VCaP (cell line): ENCODE measurements at regions not wholly inside any gene's neighbourhood (a gene's known extent, or its start where the extent isn't known, plus 50 kb on each side); places are given as distances from the start of the nearest gene placed in this dataset.
"Not testable (repeated sequence)": the region's sequence is repeated elsewhere in the genome, so short reads cannot be mapped to it uniquely, and the experiment has no call there.

Experiments
- H3K27ac ChIP-seq: fragments of 450-650 bp; 2 replicates; pipeline ENCODE4 v1.5.1; 2017
- TF ChIP-seq, protein P1 (sequence below): fragments of 450-650 bp; conservative IDR thresholded peaks from 2 replicates; pipeline ENCODE4 v1.5.1; 2017; ENCODE audit warnings: mild to moderate bottlenecking, moderate library complexity

DNA sequence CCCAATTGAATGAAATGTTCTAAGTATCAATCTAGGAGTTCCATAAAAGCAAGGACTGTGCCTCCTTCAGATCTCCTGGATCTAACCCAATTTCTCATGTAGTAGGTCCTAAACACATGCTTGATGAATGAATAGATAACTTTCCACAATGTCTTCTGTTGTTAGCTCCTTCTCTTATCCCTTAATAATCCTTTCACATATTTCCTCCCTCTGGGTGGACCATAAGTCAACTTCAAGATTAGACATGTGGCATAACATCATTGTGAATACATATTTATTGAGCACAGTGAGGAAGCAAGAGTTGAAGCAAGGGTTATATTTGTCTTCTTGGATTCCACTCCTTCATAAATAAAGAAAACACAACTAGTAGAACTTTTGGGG is 108.6 kb upstream of the EGFLAM start:
- H3K27ac ChIP-seq = no peak overlapping the region
- TF ChIP-seq, protein P1, sequence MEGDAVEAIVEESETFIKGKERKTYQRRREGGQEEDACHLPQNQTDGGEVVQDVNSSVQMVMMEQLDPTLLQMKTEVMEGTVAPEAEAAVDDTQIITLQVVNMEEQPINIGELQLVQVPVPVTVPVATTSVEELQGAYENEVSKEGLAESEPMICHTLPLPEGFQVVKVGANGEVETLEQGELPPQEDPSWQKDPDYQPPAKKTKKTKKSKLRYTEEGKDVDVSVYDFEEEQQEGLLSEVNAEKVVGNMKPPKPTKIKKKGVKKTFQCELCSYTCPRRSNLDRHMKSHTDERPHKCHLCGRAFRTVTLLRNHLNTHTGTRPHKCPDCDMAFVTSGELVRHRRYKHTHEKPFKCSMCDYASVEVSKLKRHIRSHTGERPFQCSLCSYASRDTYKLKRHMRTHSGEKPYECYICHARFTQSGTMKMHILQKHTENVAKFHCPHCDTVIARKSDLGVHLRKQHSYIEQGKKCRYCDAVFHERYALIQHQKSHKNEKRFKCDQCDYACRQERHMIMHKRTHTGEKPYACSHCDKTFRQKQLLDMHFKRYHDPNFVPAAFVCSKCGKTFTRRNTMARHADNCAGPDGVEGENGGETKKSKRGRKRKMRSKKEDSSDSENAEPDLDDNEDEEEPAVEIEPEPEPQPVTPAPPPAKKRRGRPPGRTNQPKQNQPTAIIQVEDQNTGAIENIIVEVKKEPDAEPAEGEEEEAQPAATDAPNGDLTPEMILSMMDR = no peak

DNA sequence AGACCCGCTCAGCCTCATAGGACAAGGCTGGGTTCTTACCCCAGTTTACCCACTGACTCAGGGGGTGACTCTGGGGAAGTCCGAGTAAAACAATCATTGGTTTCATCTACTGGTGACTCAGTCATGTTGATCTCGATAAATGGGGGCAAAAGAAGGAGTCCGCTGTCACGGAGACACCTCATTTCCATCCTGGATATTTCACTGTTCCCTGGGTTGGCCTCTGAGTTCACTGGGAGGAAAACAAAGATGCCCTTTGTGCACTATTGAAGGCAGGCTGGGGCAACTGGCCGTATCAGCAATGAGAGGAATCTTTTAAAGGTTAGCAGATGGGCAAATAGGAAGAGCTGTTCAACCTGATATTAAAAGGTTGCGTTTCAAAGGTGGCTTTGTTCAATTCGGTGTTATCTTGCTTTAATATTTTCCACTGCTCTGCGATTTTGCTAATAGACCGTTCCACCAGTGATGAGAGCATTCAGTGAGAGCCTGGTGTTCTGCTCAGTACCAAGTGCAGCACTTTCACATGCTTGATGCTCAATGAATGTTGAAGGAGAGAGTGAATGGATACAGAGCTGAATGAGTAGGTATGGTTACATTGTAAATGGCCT is 110.2 kb upstream of the EGFLAM start:
- no peak overlapping the region for H3K27ac ChIP-seq
- TF ChIP-seq, protein P1 = no peak

DNA sequence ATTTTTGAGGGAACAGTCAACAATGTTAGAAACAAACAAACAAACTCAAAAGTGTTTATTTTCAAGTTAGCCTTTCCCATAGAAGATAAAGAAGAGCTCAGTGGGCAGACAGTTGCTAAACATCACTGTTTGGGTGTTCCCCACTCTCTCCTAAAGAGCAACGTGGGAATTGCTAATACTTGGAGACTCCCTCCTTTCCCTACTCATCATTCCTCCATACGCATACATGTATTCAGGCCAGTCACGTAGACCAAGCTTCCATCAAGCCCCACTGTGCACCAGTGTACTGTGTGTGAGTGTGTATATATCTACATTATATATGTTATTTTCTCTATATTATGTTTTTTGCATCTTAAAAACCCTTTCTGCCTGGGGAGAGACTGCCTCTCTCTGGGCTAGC is 115.0 kb upstream of the EGFLAM start:
- TF ChIP-seq, protein P1 = no peak
- no peak overlapping the region for H3K27ac ChIP-seq

DNA sequence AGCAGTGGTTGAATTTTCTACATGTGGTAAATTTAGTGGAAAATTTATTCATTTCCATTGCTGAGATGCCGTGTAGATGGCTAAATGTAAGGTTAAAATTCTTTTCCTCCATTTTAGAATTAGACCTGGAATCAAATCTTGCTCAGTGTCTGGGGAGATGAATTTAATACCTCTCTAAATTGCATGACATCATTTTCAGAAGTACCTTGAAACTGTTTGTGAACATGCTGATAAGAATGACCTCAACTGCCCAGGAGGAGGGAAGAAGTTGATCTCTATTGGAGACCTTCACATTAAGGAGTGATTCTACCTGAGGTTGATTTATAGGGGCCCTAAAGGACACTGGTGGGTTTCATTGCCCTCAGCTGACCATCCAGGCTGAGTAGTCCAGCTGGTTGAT is 116.7 kb upstream of the EGFLAM start:
- H3K27ac ChIP-seq = no peak overlapping the region
- TF ChIP-seq, protein P1 = no peak

DNA sequence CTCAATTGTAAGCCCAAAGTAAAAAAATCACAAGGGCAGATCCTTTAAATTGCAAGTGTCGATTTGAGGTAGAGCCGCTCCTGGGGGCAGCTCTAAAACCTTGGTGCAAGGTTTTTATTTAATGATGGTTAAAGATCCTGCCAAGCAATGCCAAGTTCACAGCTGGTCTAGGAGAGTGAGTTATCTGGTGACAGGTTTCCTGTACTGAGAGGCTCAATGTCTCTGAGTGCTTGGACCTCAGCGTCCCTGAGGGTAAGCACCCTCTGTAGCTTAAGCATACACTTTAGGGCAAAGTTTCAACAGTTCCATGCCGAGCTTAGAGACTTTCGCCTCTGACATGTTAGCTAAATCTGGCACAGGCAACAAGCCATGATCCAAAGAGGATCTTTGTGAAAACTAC is 119.8 kb upstream of the EGFLAM start:
- TF ChIP-seq, protein P1 = no peak
- no peak overlapping the region for H3K27ac ChIP-seq

DNA sequence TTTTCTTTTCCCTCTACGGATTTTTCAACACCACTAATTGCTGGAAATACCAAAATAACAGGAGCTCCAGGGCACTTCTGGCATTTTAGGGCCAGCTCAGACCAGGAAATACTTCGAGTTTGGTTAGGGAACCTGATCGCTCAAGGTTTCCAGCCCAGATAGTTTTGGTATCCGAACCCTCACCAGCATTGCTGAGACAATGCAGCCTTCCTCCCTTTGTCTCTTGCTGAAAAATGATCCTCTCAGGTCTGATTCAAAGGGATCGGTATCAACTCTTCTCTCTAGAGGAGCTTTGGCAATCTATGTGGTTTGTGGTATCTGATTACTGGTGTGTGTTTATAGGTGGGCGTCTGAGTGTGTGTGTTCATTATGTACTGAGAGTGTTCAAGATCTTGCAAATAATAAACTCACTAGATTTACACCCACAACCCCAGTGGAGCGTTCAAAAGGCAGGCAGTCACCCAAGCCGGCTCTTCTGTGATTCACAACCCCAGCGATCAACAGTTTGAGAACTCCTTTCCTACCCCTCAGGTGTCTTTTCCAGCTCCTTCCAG is 122.8 kb upstream of the EGFLAM start:
- H3K27ac ChIP-seq = no peak overlapping the region
- TF ChIP-seq, protein P1 = no peak

DNA sequence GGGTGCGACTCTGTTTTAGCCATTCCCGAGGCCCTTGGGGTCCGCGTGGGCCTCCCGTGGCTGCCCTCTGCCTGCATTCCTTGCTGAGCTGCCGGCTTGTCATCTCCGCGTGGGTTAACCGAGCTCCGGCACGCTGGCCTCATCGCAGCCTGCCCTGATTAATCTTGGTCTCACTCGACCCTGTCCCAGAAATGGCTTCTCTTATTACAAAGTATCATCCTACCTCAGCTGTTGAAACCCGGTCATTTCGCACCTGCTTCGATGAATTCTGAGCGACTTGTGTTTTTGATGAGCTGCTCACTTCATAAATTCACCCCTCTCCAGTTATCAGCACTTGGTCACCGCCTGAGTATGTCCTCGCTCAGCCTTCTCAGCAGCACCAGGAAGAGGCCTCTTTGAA is 123.5 kb upstream of the EGFLAM start:
- H3K27ac ChIP-seq = no peak overlapping the region
- TF ChIP-seq, protein P1 = no peak

DNA sequence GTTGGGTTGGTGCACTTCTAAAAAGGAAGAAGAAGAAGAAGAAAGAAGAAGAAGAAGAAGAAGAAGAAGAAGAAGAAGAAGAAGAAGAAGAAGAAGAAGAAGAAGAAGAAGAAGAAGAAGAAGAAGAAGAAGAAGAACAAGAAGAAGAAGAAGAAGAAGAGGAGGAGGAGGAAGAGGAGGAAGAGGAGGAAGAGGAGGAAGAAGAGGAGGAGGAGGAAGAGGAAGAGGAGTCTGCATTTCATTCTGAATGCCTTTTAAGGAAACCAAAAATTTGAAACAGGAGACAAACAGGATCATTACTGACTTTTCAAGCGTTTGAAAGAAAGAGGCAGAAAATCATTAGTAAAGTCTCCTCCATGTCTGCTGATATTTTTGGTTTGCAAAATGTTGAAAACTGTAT is 124.1 kb upstream of the EGFLAM start:
- not testable (repeated sequence) for H3K27ac ChIP-seq
